Left lung (tissue), 4 donors: ENCODE measurements at regions not wholly inside any gene's neighbourhood (a gene's known extent, or its start where the extent isn't known, plus 50 kb on each side); places are given as distances from the start of the nearest gene placed in this dataset.

ENCODE experiments used
- ATAC-seq: fragments of 200-7000 bp; cut with Tn5 transposase; one replicate; pipeline ENCODE4 v1.9.1; 2020; ENCODE audit warnings: moderate library complexity
- DNase-seq, 4 donors: peaks; one replicate each; pipeline ENCODE4 v3.0.0-alpha.2; 2013 to 2020
- H3K27ac ChIP-seq, 2 donors: fragments of 200-600 bp; sonication (generic) in 1 of 2; one replicate each; pipeline versions ENCODE4 v1.5.0 to v1.8.0; 2020 to 2021
- H3K27me3 ChIP-seq, 2 donors: fragments of 200-600 bp; sonication (generic) in 1 of 2; one replicate each; pipeline versions ENCODE4 v1.5.0 to v1.8.0; 2020 to 2021
- H3K36me3 ChIP-seq, 2 donors: fragments of 200-600 bp; sonication (generic) in 1 of 2; one replicate each; pipeline versions ENCODE4 v1.5.0 to v1.8.0; 2020 to 2021
- H3K4me1 ChIP-seq, 2 donors: fragments of 200-600 bp; one replicate each; pipeline ENCODE4 v1.8.0; 2021
- H3K4me3 ChIP-seq, 2 donors: fragments of 200-600 bp; sonication (generic) in 1 of 2; one replicate each; pipeline versions ENCODE4 v1.5.0 to v1.8.0; 2020 to 2021; ENCODE audit warnings: mild to moderate bottlenecking in 1 of 2
- H3K9me3 ChIP-seq, 2 donors: fragments of 200-600 bp; sonication (generic) in 1 of 2; one replicate each; pipeline versions ENCODE4 v1.5.0 to v1.8.0; 2020 to 2021
- intact Hi-C, 2 donors: fragments of 100-400 bp; cut with DNase I; formaldehyde crosslinking; loops; one replicate each; pipeline versions ENCODE4 v1.11.2 to v1.14.2; 2022
- TF ChIP-seq, protein P1 (sequence below), 2 donors: fragments of 200-600 bp; sonication (generic) in 1 of 2; IDR thresholded peaks; one replicate each; pipeline versions ENCODE4 v1.5.0 to v1.8.0; 2021; ENCODE audit warnings: antibody characterized with exemption in 2 of 2
- donor health status: DM: no; HTN: yes; CAD: no.
- donor health status: DM: no; HTN: no; CAD: no.

DNA sequence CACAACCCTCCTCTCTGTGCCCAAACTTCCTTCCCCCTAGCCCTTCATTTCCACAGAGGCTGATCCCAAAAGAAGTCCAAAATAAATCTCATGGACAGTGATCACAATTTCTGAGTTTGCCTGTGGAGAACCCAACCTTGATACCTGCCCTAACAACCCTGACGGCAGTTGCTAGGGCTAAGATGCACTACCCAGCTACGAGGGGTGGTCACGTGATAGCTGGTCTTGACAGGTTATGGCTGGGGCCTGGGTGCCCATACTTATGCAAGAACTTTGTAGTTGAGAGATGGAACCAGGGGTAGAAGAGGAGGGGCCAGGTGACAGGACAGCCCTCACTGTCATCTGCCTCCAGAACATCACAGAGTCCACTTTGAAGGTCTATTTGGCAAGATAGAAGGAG lies 147.9 kb downstream of the AKAIN1 start:
- no peak overlapping the region for H3K4me3 ChIP-seq
- H3K27me3 ChIP-seq, result no peaks in the 10 kb centered on the region
- ATAC-seq (no peak), DNase-seq (no peak)
- intact Hi-C loops, result no loop called here
- H3K36me3 ChIP-seq, result no peaks in the 10 kb centered on the region
- H3K27ac ChIP-seq, result no peak overlapping the region
- TF ChIP-seq, protein P1, sequence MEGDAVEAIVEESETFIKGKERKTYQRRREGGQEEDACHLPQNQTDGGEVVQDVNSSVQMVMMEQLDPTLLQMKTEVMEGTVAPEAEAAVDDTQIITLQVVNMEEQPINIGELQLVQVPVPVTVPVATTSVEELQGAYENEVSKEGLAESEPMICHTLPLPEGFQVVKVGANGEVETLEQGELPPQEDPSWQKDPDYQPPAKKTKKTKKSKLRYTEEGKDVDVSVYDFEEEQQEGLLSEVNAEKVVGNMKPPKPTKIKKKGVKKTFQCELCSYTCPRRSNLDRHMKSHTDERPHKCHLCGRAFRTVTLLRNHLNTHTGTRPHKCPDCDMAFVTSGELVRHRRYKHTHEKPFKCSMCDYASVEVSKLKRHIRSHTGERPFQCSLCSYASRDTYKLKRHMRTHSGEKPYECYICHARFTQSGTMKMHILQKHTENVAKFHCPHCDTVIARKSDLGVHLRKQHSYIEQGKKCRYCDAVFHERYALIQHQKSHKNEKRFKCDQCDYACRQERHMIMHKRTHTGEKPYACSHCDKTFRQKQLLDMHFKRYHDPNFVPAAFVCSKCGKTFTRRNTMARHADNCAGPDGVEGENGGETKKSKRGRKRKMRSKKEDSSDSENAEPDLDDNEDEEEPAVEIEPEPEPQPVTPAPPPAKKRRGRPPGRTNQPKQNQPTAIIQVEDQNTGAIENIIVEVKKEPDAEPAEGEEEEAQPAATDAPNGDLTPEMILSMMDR (IDR thresholded peaks at IDR 0.05), result no peak
- no peaks in the 10 kb centered on the region for H3K9me3 ChIP-seq
- H3K4me1 ChIP-seq, result no peaks in the 10 kb centered on the region

DNA sequence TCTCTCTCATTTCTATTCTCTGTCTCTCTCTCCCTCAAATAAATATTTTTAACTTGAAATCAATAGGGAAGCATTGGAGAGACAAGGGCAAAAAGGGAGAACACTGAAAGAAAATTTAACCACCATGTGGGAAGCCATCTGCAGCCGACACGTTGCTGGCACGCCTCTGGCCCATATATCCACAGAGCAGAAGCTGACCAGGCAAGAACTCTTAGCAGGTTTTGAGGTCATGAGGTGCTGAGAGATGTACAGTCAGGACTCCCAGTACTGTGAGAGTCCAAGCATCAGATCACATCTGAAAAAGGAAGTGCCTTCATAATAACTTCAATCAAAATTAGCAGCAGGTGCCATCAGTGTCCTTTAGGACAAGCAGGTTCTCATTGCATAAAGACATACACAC lies 156.6 kb downstream of the AKAIN1 start:
- Histone ChIP-seq H3K27ac (no peak overlapping the region), H3K36me3 (no peaks in the 10 kb centered on the region), H3K9me3 (peaks cover 0 to 4% of the 10 kb centered on the region in 2 donors), H3K27me3 (no peaks in the 10 kb centered on the region), H3K4me1 (no peaks in the 10 kb centered on the region), H3K4me3 (no peak overlapping the region)
- no peak for ATAC-seq
- TF ChIP-seq, protein P1 (IDR thresholded peaks at IDR 0.05), result no peak
- intact Hi-C loops, result no loop called here
- DNase-seq, result no peak

DNA sequence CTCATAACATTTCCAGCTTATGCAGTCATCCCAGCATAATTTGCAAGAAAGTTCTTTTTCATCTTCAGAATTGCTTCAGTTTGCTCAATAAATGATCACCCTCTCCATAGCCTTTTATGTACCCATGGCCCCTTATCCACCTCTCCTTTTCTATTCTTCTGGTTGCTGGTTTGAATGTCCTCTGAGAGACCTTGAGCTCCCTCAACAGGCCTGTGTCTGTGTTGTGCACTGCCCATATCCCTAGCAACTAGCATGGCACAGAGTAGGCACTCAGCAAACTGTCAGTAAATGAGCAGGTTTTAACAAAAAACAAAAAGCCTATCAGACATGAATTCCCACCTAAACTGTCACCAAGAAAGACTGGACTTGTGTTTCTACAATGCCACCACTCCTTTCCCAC lies 160.5 kb downstream of the AKAIN1 start:
- TF ChIP-seq, protein P1 (IDR thresholded peaks at IDR 0.05), result no peak
- DNase-seq (no peak), ATAC-seq (no peak)
- H3K36me3 ChIP-seq, result no peaks in the 10 kb centered on the region
- no peak overlapping the region for H3K4me3 ChIP-seq
- H3K4me1 ChIP-seq, result no peaks in the 10 kb centered on the region
- H3K27me3 ChIP-seq, result no peaks in the 10 kb centered on the region
- intact Hi-C loops, result no loop called here
- peaks cover 0 to 19% of the 10 kb centered on the region in 2 donors for H3K9me3 ChIP-seq
- no peak overlapping the region for H3K27ac ChIP-seq

DNA sequence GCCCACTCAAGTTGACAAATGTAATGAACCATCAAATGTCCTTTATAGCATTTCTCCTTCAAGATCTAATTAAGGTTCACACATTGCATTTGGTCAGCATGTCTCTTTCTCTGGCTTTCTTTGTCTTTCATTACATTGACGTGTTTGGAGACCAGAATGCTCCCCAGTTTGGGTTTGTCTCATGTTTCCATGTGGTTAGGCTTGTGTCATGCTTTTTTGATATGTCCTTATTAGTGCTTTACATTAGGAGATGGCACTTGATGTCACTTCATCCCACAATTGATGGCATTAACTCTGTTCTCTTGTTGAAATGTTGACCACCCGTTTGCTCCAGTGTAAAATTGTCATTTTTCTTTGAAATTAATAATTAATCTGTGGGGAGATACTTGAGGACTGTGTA lies 165.8 kb downstream of the AKAIN1 start:
- Histone ChIP-seq H3K4me3 (no peak overlapping the region), H3K4me1 (no peaks in the 10 kb centered on the region), H3K9me3 (peaks cover 0 to 19% of the 10 kb centered on the region in 2 donors), H3K27me3 (no peaks in the 10 kb centered on the region), H3K36me3 (no peaks in the 10 kb centered on the region), H3K27ac (no peak overlapping the region)
- TF ChIP-seq, protein P1 (IDR thresholded peaks at IDR 0.05), result no peak
- ATAC-seq (no peak), DNase-seq (no peak)
- intact Hi-C loops, result no loop called here

DNA sequence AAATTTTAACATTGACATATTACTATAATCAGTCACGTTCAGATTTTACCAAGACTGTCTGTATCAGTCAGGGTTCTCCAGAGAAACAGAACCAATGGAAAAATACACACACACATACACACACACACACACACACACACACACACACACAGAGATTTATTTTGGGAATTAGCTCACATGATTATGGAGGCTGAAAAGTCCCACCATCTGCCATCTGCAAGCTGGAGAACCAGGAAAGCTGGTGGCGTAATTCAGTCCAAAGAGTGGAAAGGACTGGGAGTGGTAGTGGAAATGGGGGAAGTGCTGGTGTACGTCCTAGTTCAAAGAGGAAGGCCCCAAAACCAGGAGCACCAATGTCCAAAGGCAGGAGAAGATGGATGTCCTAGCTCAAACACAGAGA lies 166.4 kb downstream of the AKAIN1 start:
- no peak overlapping the region for H3K4me3 ChIP-seq
- intact Hi-C loops, result no loop called here
- TF ChIP-seq, protein P1 (IDR thresholded peaks at IDR 0.05), result no peak
- peaks cover 0 to 16% of the 10 kb centered on the region in 2 donors for H3K9me3 ChIP-seq
- H3K36me3 ChIP-seq, result no peaks in the 10 kb centered on the region
- DNase-seq (no peak), ATAC-seq (no peak)
- H3K4me1 ChIP-seq, result no peaks in the 10 kb centered on the region
- H3K27me3 ChIP-seq, result no peaks in the 10 kb centered on the region
- no peak overlapping the region for H3K27ac ChIP-seq
